ENCODE measurements at regions not wholly inside any gene's neighbourhood (a gene's known extent, or its start where the extent isn't known, plus 50 kb on each side); places are given as distances from the start of the nearest gene placed in this dataset.
"Not testable (repeated sequence)": the region's sequence is repeated elsewhere in the genome, so short reads cannot be mapped to it uniquely, and the experiment has no call there.

DNA sequence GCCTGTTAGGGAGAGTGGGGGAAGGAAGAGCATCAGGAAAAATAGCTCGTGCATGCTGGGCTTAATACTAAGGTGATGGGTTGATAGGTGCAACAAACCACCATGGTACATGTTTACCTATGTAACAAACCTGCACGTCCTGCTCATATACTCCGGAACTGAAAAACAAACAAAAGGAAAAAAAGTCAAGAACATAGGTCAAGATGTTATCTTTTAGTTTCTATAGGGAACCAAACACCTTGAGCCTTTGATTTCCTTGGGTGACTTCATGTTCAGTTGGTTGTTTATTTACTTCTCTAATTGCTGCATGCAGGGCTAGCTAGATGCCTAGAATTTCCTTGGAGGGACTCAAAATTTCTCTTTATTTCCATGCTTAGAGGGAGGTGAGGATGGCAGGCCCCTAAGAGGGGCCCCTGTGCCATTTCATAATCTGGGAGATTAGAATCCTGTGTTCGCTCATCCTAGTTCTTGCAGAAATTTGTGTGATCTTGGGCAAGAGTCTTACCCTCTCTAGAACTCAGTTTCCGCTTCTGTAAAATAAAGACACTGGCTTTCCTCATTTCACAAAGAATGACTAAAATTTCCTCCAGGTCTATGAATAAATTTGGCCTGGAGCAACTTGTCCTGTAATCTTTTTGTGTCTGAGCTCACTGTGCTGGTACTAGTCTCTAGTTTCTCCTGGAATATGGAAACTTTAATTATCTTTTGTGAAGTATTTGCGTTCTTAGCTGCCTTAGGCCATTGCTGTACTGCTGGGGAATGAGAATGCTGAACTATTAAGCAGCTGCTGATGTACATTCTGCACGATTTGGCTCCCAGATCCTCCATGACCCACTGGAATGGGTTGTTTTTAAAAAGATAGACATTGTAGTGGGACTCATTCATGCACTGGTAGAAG, 457.5 kb downstream of the EDEM1 start:
- DNase-seq: no peak

DNA sequence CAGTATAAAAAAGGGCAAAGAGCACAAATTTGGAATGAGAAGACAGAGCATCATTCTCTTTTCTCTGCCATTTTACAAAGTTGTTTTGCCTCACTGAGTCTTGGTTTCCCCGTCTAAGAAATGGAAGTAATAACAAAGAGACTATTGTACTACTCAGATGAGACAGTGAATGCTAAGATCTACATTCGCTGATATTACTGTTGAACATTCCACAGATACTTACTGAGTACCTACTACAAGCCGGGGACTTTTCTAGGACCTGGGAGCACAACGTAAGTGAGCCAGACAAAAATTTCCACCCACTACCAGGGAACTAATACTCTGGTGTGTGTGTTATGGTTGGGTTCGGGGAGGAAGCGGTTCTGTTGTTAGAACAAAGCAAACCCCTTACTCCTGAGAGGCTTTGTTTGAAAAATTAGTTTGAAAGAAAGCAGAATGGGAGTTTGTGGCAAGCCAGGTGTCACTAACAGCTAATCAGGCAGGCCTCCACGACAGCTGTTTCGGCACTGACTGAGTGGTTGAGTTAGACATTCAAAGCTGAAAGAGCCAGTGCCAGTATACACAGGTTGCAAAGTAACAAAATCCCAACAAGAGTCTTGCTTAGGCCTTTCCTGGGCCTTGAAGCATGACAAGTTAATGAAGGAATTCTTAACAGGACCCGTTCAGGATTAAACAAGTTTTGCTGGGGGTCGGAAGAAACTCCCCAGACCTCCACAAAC, 458.3 kb downstream of the EDEM1 start:
- no peak for DNase-seq

DNA sequence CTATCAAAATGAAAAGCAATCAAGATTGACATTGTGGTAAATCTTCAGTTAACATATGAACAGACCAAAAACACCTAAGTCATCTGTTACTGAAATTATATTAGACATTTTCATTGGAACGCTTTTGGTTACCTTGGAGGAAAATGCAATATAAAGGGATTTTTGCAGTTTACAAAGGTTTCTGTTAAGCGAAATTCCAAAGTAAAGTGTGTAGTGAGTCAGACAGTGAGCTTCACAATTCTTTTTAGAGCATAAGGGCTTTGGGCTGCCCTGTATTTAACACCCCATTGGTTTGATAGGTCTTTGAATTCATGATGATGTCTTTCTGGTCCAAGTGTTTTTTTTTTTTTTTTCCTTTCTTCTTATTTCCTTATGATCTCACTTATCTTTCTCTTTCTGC, 462.8 kb downstream of the EDEM1 start:
- DNase-seq: no peak

DNA sequence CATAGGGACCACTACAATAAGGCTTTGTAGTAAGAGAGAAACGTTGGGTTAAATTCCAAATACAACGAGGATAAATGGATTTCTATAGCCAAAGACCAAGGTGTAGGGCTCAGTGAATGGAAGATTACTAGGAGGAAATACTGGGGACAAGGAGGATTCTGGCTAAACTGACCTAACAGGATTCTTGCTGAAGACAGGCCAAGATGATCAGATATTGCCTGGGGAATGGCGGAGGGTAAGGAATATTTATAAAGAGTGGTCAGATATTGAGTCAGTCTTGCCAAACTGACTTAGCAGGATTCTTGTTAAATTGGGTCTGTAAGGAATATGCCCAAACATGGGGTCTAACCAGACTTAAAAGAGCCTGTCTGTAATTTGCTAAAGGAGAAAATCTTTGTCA, 463.8 kb downstream of the EDEM1 start:
- DNase-seq: no peak

DNA sequence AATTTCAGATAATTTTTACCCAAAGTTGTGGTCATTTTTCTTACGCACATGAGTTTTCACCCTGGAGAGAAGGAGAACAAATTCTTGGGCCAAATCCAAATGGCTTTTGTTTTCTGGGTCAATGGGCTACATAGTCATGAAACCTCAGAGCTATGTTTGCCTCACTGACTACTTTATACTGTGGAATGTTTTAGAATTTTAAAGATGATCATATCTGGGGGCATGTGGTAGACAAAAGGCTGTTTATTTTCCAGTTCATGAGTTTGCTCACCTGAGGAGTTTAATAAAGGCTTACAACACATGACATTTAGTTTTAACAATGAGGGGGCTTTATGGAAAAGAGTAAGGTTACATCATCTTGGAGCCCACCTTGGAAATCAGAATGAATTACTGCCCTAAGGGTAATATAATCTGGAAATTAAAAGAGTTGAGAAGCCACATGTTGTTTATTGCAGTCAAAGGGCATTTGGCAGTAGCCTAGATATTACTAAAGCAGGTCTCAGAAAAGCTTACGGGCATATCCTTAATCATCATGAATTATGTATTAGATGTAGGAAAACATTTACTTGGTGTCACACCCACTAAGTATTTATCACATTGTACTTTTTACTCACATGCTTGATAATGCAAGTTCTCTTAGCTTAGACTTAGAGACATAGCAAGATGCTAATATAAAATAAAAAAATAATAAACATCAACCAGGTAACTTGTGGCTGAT, 466.1 kb downstream of the EDEM1 start:
- no peak for DNase-seq

DNA sequence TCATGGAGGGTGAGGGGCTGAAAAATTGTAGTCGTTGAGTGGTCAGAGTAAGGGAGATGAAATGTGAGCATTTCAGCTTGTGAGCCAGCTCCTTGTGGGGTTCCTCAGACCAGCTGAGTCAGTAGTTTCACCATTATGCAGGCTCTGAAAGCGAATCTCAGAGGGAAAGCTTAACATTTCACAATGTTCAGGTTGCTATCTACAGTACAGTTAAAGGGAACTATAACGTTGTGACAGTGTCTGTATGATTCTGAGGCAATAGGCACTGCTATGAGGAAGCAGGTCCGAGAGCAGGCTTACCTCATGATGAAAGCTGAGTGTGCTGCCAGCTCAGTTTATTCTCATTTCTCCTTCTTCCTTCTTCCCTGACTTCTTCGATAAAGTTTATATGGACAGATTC, 469.6 kb downstream of the EDEM1 start:
- no peak for DNase-seq

DNA sequence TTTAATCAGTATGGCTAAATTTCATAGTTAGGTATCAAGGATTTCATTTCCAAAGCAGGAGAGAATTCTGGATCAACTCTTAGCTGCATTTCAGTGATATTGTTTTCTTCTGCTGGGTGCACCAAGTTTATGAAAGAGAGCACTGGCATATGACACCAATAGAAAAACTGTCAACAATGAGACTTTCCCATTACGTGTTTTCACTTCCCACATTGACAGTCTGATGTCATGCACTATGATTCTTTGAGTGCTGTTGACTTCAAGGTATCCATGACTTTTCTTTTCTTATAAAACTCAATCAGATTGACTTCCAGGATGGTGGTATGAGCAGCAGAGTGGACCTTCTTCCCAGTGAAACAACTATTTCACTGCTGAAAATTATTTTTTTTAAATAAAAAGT, 476.1 kb downstream of the EDEM1 start:
- DNase-seq: no peak

DNA sequence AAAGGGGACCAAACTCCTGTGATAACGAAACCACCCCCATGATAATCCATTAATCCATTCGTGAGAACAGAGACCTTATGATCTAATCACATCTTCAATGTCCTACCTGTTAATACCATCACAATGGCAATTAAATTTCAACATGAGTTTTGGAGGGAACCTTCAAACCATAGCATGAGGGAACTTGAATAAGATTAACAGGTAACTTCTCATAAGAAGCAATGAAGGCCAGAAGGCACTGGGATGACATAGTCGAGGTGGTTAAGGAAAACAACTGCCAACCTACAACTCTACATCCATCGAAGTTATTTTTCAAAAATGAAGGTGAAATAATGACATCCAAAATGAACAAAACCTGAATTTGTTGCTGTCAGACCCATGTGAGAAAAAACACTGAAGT, 478.9 kb downstream of the EDEM1 start:
- DNase-seq: no peak

DNA sequence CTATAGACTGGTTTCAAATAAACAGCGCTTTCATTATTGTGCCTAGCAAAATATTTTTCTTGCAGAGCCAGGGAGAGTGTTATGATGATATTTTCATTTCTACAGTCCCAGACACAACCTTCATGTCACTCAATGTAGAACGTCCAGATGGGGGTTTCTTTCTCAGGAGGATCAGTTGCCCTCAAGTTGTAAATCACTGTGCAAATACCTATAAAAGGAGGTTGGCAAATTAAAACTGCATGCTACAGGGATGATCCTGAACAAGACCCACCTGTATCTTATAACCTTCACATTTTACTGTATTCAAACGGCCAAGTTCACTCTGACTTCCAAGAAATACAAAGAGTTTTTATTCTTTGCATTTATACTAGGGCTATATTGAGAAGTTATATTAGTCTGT, 486.0 kb downstream of the EDEM1 start:
- no peak for DNase-seq

DNA sequence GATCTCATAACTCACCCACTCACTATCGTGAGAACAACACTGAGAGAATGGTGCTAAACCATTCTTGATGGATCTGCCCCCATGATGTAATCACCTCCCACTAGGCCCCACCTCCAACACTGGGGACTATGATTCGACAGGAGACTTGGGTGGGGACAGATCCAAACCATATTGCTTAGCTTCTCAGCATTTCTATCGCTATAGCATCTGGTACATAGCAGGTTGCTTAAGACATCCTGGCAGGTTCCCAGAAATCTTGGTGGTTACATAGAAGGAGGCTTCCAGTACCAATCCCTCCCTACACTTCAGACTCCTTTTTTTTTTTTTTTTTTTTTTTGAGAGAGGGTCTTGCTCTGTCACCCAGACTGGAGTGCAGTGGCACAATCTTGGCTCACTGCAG, 487.8 kb downstream of the EDEM1 start:
- DNase-seq: no peak

DNA sequence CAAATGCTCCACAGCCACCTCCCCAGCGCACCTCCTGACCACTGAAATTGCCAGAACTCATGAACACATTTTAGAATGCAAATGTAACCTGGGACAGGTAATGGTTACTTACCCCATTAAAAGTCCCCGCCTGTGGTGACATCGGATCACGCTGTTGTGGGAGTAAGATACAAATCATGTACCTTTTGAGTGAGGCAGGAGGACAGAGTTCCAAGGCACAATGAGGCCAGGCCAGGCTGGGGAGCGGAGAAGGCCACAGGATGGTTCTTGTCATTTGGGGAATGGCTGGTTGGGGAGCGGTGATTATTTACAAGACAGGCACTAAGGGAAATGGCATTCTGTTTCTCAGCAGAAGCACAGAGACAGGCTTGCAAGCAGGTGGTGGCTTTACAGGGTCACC, 490.0 kb downstream of the EDEM1 start:
- DNase-seq: no peak

DNA sequence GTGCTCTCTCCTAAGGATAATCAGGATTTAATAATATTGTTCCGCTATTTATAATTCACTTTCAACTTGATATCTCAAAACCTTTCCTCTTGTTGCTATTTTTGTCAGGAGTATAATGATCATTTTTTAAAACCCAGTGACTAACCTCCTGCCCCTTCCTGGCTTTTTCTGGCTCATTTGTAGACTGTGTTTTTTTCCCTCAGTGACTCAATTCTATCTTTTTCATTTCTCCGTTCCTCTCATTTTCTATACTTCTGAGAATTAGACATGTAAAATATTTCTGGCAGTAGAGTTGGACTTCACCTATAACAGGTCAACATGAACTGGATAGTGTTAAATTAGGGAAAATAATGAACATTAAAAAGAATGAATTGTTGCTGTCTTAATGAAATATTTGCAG, 490.7 kb downstream of the EDEM1 start:
- no peak for DNase-seq

DNA sequence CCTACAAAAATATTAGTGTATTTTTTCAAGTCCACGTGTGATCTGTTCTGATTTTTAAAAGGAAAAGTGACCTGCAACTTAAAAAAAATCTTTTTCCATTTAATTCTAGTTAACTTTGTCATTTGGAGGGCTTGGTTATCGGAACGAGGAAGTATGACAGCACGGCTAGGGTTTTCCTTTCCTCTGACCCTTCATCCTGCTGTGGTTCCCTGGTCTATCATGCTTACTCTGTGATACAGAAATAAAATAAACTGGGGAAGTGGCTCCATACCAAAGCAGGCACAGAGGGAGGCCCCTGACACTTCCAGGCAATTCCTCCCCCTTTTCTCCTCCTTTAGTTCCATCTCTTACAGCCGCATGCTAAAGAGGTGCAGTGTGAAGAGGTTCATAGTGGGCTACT, 491.3 kb downstream of the EDEM1 start:
- no peak for DNase-seq

DNA sequence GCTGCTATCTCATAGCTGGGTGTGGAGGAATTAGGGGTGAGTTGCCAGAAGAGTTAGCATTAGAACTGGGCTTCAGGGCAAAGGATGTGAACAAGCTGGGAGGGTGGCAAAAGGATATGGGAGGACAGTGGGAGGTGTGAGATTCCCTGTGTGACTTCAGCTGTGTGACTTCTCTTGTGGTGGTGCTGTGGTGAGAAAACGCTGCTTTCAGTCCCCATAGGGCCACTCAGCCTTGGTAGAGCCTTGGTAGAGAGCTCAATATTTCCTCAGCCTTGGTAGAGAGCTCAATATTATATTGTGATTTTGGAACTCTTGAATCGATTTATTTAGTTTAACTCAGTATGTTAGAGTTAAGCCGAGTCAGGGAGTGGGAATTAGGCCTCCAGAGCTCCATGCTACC, 499.7 kb downstream of the EDEM1 start:
- DNase-seq: no peak

DNA sequence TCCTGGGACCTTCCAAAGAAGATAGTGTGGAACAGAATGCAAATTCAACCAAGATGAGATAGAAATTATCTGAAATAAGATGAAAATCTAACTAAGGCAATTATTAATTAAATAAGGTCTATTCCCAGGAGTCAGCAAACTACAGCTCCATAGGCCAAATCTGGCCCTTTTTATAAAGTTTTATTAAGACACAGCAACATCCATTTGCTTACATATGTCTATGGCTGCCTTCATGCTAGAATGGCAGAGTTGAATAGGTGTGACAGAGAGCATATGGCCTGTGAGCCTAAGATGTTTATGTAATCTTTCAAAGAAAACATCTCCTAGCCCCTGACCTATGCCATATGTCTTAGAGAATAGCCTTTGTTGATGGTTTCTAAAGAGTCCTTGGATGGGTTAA, 503.0 kb downstream of the EDEM1 start:
- no peak for DNase-seq

DNA sequence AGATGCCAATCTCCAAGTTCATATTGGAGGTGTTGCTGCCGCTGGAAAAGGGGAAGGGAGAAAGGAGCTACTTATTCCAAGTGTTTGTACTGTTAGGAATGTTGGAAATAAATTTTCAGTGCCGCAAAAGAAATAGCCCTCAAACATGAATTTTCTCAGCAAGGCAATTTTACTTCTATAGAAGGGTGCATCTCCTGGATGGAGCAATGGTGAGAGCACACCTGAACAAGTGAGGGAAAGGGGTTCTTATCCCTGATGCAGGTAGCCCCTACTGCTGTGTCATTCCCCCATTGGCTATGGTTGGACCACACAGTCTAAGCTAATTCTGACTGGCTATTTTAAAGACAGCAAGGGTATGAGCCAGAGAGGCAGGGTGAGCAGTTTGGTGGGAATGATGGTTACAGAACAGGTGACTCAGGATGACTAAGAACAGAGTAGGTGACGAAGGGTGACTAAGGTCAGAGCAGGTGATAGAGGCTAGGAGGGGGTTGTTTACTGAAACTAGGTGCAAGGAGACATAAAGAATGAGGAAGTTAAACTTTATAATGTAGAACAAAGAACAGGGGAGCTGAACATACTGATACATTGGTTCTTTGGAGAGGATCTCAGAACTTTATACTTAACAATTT, 503.5 kb downstream of the EDEM1 start:
- DNase-seq: no peak

DNA sequence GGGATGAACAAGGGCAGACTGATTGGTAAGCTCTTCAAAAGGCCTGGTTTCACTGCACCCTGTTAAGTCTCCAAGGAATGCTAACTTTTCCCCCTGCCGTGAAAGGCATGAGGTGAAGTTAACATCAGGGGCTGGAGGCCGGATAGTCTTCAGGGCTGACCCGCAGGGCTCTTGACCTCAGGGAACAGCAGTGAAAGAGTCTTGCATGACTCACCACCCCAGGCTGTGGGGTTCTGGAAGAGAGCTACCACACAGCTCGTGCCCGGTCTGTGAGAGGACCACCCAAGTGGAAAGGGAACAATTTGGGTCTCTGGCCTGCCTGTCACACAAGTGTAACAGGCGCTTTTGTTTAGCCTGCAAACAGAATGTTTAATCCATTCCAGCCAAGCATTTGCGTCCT, 504.9 kb downstream of the EDEM1 start:
- DNase-seq: no peak

DNA sequence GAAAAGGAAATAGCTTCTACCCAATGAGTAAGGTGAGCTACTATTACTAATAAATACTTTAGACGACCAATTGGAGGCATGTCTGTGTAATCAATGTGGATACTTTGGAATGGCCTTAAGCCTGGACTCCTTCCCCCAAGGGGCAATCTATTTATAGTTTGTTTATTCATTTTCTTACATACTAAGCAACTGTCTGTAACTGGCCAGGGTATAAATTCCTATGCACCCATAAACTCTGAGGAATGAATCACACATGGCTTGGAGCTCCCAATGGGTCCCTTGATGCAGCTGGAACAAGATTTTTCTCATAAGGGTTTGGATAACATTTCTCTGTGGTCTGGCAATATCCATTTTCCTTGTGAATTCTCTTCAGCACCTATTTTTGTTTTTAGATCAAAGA, 506.8 kb downstream of the EDEM1 start:
- no peak for DNase-seq

DNA sequence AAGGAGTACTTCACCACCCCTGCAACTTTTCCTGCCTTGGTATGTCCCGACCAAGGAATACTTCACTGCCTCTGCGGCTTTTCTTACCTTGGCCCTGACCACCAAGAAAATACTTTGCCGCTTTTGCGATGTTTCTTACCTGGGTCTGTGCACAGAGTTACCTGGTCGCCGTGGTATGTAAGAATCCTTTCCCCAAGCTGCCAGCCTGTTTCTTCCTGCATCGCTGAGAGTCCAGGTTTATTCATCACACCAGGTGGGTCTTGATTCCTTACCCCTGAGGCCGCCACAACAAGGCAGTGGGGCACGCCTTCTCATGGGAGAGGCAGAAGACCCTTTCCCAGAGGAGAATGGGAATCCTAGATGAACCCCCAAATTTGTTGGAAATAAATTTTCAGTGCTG, 511.3 kb downstream of the EDEM1 start:
- no peak for DNase-seq

DNA sequence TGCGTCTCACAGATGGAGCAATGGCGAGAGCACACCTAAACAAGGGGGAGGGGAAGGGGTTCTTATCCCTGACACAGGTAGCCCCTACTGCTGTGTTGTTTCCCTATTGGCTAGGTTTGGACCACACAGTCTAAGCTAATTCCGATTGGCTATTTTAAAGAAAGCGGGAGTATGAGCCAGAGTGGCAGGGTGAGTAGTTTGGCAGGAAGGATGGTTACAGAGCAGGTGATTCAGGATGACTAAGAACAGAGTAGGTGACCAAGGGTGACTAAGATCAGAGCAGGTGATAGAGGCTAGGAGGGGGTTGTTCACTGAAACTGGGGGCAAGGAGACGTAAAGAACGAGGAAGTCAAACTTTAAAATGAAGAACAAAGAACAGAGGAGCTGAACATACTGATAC, 511.8 kb downstream of the EDEM1 start:
- no peak for DNase-seq

DNA sequence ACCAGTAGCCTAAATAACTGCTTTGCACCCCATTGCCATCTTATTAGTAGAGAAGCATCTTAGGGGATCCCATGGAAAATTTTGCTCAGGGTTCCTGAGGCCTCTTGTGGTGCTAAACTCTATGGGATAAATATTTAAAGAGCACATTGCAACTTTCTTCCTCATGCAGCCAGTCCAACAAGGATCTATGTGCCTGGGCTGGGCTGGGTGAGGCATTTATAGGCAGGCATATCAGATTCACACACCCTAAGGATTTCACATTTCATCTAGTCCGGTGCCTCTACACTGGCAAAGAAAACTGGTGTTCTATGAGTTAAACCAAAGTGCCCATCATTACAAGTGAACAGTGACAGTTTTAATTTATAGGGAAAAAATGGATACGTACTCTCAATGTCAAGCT, 512.3 kb downstream of the EDEM1 start:
- DNase-seq: no peak

DNA sequence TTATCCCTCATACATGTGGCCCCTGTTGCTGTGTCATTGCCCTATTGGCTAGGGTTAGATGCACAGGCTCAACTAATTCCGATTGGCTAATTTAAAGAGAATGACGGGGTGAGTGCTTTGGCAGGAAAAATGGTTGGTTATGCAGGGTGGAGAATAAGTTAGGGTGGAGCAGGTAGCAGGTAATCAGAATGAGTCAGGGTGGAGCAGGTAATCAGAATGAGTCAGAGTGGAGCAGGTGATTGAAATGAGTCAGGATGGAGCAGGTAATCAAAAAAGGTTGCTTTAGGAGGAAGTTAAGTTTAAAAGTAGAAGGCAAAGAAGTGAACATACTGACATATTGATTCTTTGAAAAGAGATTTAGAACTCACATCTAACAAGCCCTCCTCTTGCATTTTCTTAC, 513.5 kb downstream of the EDEM1 start:
- not testable (repeated sequence) for DNase-seq

DNA sequence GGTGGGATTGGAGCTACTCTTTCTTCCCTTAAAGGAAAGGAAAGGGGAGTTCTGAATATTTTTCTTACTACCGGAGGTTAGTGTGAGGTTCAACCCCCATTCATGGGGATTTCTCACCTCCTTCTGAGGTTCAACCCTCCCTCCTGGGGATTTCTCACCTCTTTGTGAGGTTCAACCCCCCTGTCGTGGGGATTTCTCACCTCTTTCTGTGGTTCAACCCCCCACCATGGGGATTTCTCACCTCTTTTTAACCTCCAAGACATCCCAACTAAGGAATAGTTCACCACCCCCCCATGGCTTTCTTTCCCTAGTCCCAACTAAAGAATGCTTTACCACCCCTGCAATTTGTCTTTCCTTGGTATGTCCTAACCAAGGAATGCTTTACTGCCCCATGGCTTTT, 520.3 kb downstream of the EDEM1 start:
- no peak for DNase-seq

Measured in NCI-H2081 treated with DMSO at 0.1 percent for 48 hours (cell line).